Activated naive CD8-positive, alpha-beta T cell treated with anti-CD3 and anti-CD28 coated beads for 36 hours (primary cell): ENCODE measurements at regions not wholly inside any gene's neighbourhood (a gene's known extent, or its start where the extent isn't known, plus 50 kb on each side); places are given as distances from the start of the nearest gene placed in this dataset.
"Not testable (repeated sequence)": the region's sequence is repeated elsewhere in the genome, so short reads cannot be mapped to it uniquely, and the experiment has no call there.

Experiments
- DNase-seq: peaks from one replicate; pipeline ENCODE4 v3.0.0; 2021
- H3K27ac Mint-ChIP-seq: one replicate; pipeline ENCODE4 v1.8.0; 2022; ENCODE audit warnings: mild to moderate bottlenecking, moderate library complexity, mixed read lengths
- H3K27me3 Mint-ChIP-seq: one replicate; pipeline ENCODE4 v1.8.0; 2022; ENCODE audit warnings: mild to moderate bottlenecking, mixed read lengths
- H3K36me3 Mint-ChIP-seq: one replicate; pipeline ENCODE4 v1.8.0; 2021; ENCODE audit warnings: mild to moderate bottlenecking, mixed read lengths
- H3K4me1 Mint-ChIP-seq: one replicate; pipeline ENCODE4 v1.8.0; 2021; ENCODE audit warnings: mixed read lengths
- H3K4me3 Mint-ChIP-seq: one replicate; pipeline ENCODE4 v1.8.0; 2022; ENCODE audit warnings: mild to moderate bottlenecking, moderate library complexity, mixed read lengths
- H3K9me3 Mint-ChIP-seq: one replicate; pipeline ENCODE4 v1.8.0; 2022; ENCODE audit warnings: mixed read lengths

DNA sequence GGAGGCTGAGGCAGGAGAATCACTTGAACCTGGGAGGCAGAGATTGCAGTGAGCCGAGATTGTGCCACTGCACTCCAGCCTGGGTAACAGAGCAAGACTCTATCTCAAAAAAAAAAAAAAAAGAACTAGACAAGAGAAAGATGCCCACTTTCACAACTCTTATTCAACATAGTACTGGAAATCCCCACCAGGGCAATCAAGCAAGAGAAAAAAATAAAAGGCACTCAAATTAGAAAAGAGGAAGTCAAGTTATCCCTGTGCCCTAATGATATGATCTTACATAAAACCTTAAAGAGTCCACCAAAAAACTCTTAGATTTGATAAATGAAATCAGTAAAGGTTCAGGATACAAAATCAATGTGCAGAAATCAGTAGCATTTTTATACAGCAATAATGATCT, 528.7 kb upstream of the NR5A2 start:
- not testable (repeated sequence) for H3K4me1 Mint-ChIP-seq, H3K36me3 Mint-ChIP-seq, DNase-seq, H3K27me3 Mint-ChIP-seq, H3K27ac Mint-ChIP-seq, H3K4me3 Mint-ChIP-seq
- H3K9me3 Mint-ChIP-seq: peaks cover 10% of the 10 kb centered on the region

GRCh38 chr1:199508072-199508471, 519.4 kb upstream of the NR5A2 start:
- Mint-ChIP-seq H3K4me1 (no peaks in the 10 kb centered on the region), H3K9me3 (no peaks in the 10 kb centered on the region)

GRCh38 chr1:199508653-199509052, 518.9 kb upstream of the NR5A2 start:
- Mint-ChIP-seq H3K27ac (no peak overlapping the region), H3K9me3 (no peaks in the 10 kb centered on the region), H3K4me1 (no peaks in the 10 kb centered on the region)

More at GRCh38 chr1:199508072-199508471, 519.4 kb upstream of the NR5A2 start:
- H3K36me3 Mint-ChIP-seq: no peaks in the 10 kb centered on the region
- no peaks in the 10 kb centered on the region for H3K27me3 Mint-ChIP-seq
- no peak overlapping the region for H3K4me3 Mint-ChIP-seq
- DNase-seq: no peak
- H3K27ac Mint-ChIP-seq: no peak overlapping the region

GRCh38 chr1:199509456-199509855, 518.1 kb upstream of the NR5A2 start:
- H3K4me1 Mint-ChIP-seq: no peaks in the 10 kb centered on the region
- DNase-seq: no peak

More at GRCh38 chr1:199508653-199509052, 518.9 kb upstream of the NR5A2 start:
- no peak for DNase-seq
- no peak overlapping the region for H3K4me3 Mint-ChIP-seq
- H3K36me3 Mint-ChIP-seq: no peaks in the 10 kb centered on the region
- no peaks in the 10 kb centered on the region for H3K27me3 Mint-ChIP-seq

GRCh38 chr1:199510314-199510713, 517.2 kb upstream of the NR5A2 start:
- Mint-ChIP-seq H3K9me3 (no peaks in the 10 kb centered on the region), H3K27ac (no peak overlapping the region), H3K4me3 (no peak overlapping the region), H3K36me3 (no peaks in the 10 kb centered on the region), H3K27me3 (no peaks in the 10 kb centered on the region), H3K4me1 (no peaks in the 10 kb centered on the region)
- no peak for DNase-seq

More at GRCh38 chr1:199509456-199509855, 518.1 kb upstream of the NR5A2 start:
- Mint-ChIP-seq H3K9me3 (no peaks in the 10 kb centered on the region), H3K4me3 (no peak overlapping the region), H3K36me3 (no peaks in the 10 kb centered on the region), H3K27ac (no peak overlapping the region), H3K27me3 (no peaks in the 10 kb centered on the region)

DNA sequence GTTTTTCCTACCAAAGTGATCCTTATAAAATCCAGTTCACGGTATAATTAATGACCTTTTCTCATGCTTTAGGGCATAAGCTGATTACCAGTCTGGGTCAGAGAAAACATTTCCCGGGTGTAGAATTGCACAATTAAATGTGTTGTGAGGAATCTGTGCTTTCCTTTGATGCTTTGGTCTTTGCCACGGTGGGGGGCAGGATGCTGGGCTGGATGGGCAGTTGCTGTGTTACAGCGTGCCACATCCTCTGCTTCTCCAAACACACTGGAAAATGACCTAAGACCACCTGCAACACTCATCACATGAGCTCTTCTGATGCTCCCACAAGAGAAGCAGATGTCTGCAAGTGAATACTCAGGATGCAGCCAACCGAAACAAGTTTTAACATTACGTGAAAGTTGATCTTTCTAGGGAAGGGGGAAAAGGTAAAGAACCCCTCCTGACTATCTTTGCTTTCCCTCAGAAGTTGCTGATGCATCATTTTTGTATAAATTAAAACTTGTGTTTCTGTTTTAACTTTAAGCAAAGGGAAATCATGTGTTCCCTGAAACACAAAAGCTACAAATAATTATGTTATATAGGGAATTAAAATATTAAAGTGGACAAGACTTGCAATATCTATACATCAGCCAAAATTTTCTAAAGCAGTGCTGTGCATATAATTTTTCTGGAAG, 515.3 kb upstream of the NR5A2 start:
- Mint-ChIP-seq H3K4me1 (no peaks in the 10 kb centered on the region), H3K9me3 (no peaks in the 10 kb centered on the region), H3K27ac (no peak overlapping the region), H3K27me3 (no peaks in the 10 kb centered on the region), H3K4me3 (no peak overlapping the region), H3K36me3 (no peaks in the 10 kb centered on the region)
- no peak for DNase-seq

DNA sequence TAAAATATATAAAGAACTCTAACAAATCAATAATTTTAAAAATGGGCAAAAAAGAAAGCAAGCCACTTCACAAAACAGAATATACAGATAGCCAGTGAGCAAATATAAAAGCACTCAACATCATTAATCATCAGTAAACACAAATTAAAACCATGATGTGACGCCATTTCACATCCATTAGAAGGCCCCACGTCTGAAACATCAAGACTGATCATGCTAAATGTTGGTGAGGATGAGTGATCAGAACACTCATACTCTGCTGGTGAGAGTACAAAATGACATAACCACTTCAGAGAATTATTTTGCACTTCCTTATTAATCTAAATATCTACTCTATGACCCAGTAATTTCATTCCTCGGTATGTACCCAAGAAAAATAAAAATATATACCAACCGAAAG, 512.2 kb upstream of the NR5A2 start:
- Mint-ChIP-seq H3K36me3 (no peaks in the 10 kb centered on the region), H3K9me3 (no peaks in the 10 kb centered on the region), H3K4me3 (no peak overlapping the region), H3K27me3 (no peaks in the 10 kb centered on the region), H3K4me1 (no peaks in the 10 kb centered on the region), H3K27ac (no peak overlapping the region)
- no peak for DNase-seq

- DNase-seq: no peak
- H3K4me3 Mint-ChIP-seq: no peak overlapping the region
- no peaks in the 10 kb centered on the region for H3K27me3 Mint-ChIP-seq
- H3K9me3 Mint-ChIP-seq: no peaks in the 10 kb centered on the region
- H3K36me3 Mint-ChIP-seq: no peaks in the 10 kb centered on the region
- H3K27ac Mint-ChIP-seq: no peak overlapping the region
- no peaks in the 10 kb centered on the region for H3K4me1 Mint-ChIP-seq
These were observed 505.2 kb upstream of the NR5A2 start for GRCh38 chr1:199522338-199522737.

- no peaks in the 10 kb centered on the region for H3K9me3 Mint-ChIP-seq
- no peak overlapping the region for H3K4me3 Mint-ChIP-seq
- no peaks in the 10 kb centered on the region for H3K36me3 Mint-ChIP-seq
- H3K27ac Mint-ChIP-seq: no peak overlapping the region
- H3K27me3 Mint-ChIP-seq: no peaks in the 10 kb centered on the region
- no peak for DNase-seq
- no peaks in the 10 kb centered on the region for H3K4me1 Mint-ChIP-seq
These were observed 504.6 kb upstream of the NR5A2 start for GRCh38 chr1:199522936-199523335.

- no peaks in the 10 kb centered on the region for H3K27me3 Mint-ChIP-seq
- no peaks in the 10 kb centered on the region for H3K36me3 Mint-ChIP-seq
- no peaks in the 10 kb centered on the region for H3K4me1 Mint-ChIP-seq
- no peak for DNase-seq
- H3K9me3 Mint-ChIP-seq: peaks cover 7% of the 10 kb centered on the region
- no peak overlapping the region for H3K27ac Mint-ChIP-seq
- no peak overlapping the region for H3K4me3 Mint-ChIP-seq
These were observed 498.2 kb upstream of the NR5A2 start for GRCh38 chr1:199529324-199529723.

DNA sequence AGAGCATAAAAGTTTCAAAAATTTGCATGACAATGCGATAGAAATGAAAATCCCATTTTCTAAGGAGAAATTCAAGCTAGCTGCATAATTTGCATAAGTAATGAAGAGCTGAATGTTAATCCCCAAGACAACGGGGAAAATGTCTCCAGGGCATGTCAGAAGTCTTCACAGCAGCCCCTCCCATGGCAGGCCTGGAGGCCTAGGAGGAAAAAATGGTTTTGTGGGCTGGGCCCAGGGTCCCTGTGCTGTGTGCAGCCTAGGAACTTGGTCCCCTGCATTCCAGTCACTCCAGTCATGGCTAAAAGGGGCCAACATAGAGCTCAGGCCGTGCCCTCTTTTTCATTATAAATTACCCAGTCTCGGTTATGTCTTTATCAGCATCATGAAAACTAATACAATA, 494.1 kb upstream of the NR5A2 start:
- not testable (repeated sequence) for H3K4me1 Mint-ChIP-seq, H3K27me3 Mint-ChIP-seq, H3K36me3 Mint-ChIP-seq, H3K27ac Mint-ChIP-seq, H3K4me3 Mint-ChIP-seq, DNase-seq
- peaks cover 15% of the 10 kb centered on the region for H3K9me3 Mint-ChIP-seq

- no peak for DNase-seq
- no peaks in the 10 kb centered on the region for H3K27me3 Mint-ChIP-seq
These were observed 481.7 kb upstream of the NR5A2 start for GRCh38 chr1:199545780-199546179.

DNA sequence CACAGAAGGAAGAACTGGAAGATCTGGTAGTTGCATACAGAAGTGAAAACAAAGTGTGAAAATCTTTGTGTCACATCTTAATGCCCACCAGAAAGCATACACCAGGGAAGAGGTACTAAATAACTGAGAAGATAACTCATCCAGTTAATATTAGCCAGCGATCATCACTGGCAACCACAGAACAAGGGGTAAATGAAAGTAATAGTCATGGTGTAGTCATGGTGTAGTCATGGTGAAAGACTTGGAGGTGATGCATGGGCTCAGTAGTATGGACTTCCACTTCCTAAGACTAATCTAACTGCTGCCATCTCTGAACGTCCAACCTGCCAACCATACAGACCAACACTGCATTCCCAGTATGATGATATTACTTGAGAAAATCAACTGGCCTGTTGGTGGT, 481.2 kb upstream of the NR5A2 start:
- DNase-seq: no peak
- Mint-ChIP-seq H3K27me3 (no peaks in the 10 kb centered on the region), H3K36me3 (no peaks in the 10 kb centered on the region), H3K4me1 (no peaks in the 10 kb centered on the region), H3K9me3 (no peaks in the 10 kb centered on the region), H3K27ac (no peak overlapping the region), H3K4me3 (no peak overlapping the region)

More at GRCh38 chr1:199545780-199546179, 481.7 kb upstream of the NR5A2 start:
- Mint-ChIP-seq H3K9me3 (no peaks in the 10 kb centered on the region), H3K36me3 (no peaks in the 10 kb centered on the region), H3K27ac (no peak overlapping the region), H3K4me1 (no peaks in the 10 kb centered on the region), H3K4me3 (no peak overlapping the region)

GRCh38 chr1:199549421-199549820, 478.1 kb upstream of the NR5A2 start:
- no peaks in the 10 kb centered on the region for H3K9me3 Mint-ChIP-seq
- no peaks in the 10 kb centered on the region for H3K36me3 Mint-ChIP-seq
- H3K27ac Mint-ChIP-seq: no peak overlapping the region
- no peaks in the 10 kb centered on the region for H3K4me1 Mint-ChIP-seq
- H3K4me3 Mint-ChIP-seq: no peak overlapping the region
- H3K27me3 Mint-ChIP-seq: peaks cover 13% of the 10 kb centered on the region
- DNase-seq: no peak

DNA sequence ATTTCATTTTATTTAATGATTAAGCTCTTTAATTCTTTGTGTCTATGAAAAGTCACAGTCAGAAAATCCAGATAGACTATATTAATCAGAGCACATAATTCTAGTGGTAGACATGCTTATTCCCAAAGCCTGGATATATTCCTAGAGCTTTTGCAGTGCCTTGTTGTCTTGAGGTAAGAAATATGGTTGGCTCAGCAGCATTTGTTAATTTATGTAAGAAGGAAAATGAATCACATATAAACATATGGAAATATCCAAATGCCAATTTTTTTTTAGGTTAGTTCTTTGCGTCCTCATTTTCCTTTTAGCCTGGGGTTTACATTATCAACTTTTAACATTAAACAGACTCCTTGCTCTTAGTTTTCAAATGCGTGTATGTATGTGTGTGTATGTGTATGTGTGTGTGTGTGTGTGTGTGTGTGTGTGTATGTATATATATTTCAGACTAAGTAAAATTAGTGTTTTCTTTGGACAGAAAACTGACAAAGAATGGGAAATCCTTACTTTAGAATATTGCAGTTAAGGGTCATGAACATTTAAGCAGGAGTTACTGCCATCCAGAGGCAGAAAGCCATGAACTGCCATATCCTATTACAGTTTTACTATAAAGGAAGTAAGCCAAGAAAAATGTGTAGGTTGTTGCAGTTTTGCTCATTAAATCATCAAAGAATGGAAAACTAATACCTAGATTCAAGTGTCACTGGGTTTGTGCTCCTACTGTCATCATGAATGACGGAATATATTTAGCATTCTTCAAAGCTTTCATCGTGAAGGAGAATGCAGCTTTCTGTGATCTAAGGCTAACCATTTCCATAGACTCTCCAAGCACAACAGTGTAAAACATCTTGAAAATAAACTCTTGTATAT, 477.1 kb upstream of the NR5A2 start:
- Mint-ChIP-seq H3K4me1 (no peaks in the 10 kb centered on the region), H3K36me3 (no peaks in the 10 kb centered on the region), H3K4me3 (no peak overlapping the region), H3K9me3 (no peaks in the 10 kb centered on the region), H3K27ac (no peak overlapping the region), H3K27me3 (peaks cover 13% of the 10 kb centered on the region)
- no peak for DNase-seq
